BLaER1 treated with 17β-estradiol and CSF1 and Interleukin-3, amounts not matched to agents 10 nM and 100 nM (cell line): ENCODE measurements at regions not wholly inside any gene's neighbourhood (a gene's known extent, or its start where the extent isn't known, plus 50 kb on each side); places are given as distances from the start of the nearest gene placed in this dataset.

Experiments used
- H3K27ac ChIP-seq, 11 experiments: shearing (Covaris generic); formaldehyde crosslinking; 2 replicates each; pipeline ENCODE4 v1.8.1; 2022
- H3K27me3 ChIP-seq, 11 experiments: shearing (Covaris generic); formaldehyde crosslinking; 2 replicates each; pipeline ENCODE4 v1.8.1; 2022
- H3K36me3 ChIP-seq, 11 experiments: shearing (Covaris generic); formaldehyde crosslinking; 2 replicates each; pipeline ENCODE4 v1.8.1; 2022
- H3K4me1 ChIP-seq, 10 experiments: shearing (Covaris generic); formaldehyde crosslinking; 2 replicates each; pipeline ENCODE4 v1.8.1; 2022
- H3K4me2 ChIP-seq, 11 experiments: shearing (Covaris generic); formaldehyde crosslinking; 2 replicates each; pipeline ENCODE4 v1.8.1; 2022
- H3K4me3 ChIP-seq, 10 experiments: shearing (Covaris generic); formaldehyde crosslinking; 2 replicates each; pipeline ENCODE4 v1.8.1; 2022
- H3K9ac ChIP-seq, 11 experiments: shearing (Covaris generic); formaldehyde crosslinking; 2 replicates each; pipeline ENCODE4 v1.8.1; 2022
- H3K9me3 ChIP-seq, 11 experiments: shearing (Covaris generic); formaldehyde crosslinking; replicated peaks in 1 of 11; 2 replicates each; pipeline ENCODE4 v1.8.1; 2022
- H4K20me1 ChIP-seq, 11 experiments: shearing (Covaris generic); formaldehyde crosslinking; 2 replicates each; pipeline ENCODE4 v1.8.1; 2022
- Cebpa-rat ChIP-seq, 11 experiments: shearing (Covaris generic); IDR thresholded peaks; 2 replicates each; pipeline ENCODE4 v1.8.1; 2022

DNA sequence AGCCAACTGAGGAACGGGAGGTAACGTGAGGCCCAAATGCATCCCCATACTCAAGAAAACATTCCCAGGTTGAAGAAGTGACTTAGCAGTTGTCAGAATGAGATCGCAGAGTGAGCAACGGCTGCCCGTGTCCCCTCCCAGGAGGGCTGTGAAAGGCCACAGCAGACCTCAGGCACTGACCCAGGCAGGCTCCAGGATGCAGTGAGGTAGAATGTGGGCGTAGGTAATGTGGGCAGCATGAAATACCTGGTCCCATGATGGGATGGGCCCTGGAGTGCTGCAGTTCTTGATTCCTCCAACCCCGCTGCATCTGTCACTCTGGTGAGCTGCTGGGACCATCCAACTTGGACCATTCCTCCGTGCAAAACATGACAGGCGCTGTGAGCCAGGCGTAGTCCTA is 74.8 kb downstream of the NSMCE3 start:
- no peak overlapping the region for H3K27ac ChIP-seq
- H3K9ac ChIP-seq: no peak overlapping the region
- H3K27me3 ChIP-seq: no peaks in the 10 kb centered on the region
- H3K4me1 ChIP-seq: no peaks in the 10 kb centered on the region
- H4K20me1 ChIP-seq: no peaks in the 10 kb centered on the region
- TF ChIP-seq Cebpa-rat (IDR thresholded peaks at IDR 0.05): no peak
- H3K4me3 ChIP-seq: no peak overlapping the region
- no peaks in the 10 kb centered on the region for H3K9me3 ChIP-seq
- no peaks in the 10 kb centered on the region for H3K36me3 ChIP-seq
- H3K4me2 ChIP-seq: no peak overlapping the region

DNA sequence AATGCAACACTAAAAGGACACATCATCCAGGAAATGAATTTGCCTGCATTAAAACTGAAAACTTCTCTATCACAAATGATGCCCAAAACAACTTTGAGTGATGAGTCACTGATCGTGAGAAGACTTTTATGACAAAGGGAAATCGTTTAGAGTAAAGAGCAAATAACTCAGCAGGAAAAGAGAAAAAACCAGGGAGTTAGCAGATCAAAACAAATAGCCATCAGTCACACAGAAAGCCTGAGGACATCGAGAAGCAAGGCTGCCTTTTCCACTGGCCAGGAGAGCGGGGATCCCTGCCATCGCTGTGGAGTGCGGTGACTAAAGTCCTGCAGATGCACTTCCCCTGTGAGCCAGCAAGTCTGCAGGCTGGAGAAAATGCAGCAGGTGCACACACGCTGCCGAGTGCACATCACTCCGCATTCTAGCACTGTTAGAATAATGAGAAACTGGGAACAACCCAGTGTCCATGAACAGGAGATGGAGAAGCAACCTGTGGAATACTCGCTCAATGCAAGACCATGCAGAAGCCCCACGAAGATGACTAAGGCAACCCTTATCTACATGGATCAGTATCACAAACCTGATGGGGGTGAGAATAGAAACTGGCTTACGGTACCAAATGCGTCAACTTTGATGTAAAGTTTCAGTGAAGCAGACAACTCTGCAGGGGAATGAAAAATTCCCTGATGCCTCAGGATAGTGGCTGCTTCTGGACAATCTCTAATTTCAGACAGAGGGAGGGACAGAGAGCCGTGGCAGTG is 86.4 kb downstream of the NSMCE3 start:
- Histone ChIP-seq H4K20me1 (no peaks in the 10 kb centered on the region), H3K27ac (no peak overlapping the region), H3K9me3 (no peaks in the 10 kb centered on the region), H3K4me2 (peak overlapping the region in 8 of 11 experiments; percentile 1 to 34 (median 7); a peak in 11 of 22 replicates), H3K4me3 (no peak overlapping the region), H3K9ac (no peak overlapping the region), H3K27me3 (no peaks in the 10 kb centered on the region), H3K36me3 (no peaks in the 10 kb centered on the region), H3K4me1 (peaks cover 0 to 14% (median 8%) of the 10 kb centered on the region in 10 experiments; a peak in 11 of 20 replicates)
- no peak for TF ChIP-seq Cebpa-rat (IDR thresholded peaks at IDR 0.05)

DNA sequence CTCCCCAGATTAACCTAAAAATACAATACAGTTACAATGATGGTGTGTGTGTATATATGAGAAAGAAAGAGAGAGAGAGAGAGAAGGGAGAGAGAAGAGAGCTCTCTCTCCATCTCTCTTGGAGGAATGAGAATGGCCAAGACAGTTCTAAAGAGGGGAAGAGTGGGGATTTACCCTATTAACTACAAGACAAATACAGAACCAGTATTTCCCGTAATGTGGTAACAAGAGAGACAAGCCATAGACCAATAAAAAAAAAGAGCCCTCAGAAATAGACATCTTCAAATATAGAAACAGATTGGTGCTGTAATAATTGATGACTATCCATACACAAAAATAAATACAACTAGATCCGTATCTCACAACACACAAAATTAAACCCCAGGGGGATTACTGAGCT is 87.0 kb downstream of the NSMCE3 start:
- Histone ChIP-seq H3K4me1 (peaks cover 0 to 14% (median 8%) of the 10 kb centered on the region in 10 experiments; a peak in 11 of 20 replicates), H4K20me1 (no peaks in the 10 kb centered on the region)

DNA sequence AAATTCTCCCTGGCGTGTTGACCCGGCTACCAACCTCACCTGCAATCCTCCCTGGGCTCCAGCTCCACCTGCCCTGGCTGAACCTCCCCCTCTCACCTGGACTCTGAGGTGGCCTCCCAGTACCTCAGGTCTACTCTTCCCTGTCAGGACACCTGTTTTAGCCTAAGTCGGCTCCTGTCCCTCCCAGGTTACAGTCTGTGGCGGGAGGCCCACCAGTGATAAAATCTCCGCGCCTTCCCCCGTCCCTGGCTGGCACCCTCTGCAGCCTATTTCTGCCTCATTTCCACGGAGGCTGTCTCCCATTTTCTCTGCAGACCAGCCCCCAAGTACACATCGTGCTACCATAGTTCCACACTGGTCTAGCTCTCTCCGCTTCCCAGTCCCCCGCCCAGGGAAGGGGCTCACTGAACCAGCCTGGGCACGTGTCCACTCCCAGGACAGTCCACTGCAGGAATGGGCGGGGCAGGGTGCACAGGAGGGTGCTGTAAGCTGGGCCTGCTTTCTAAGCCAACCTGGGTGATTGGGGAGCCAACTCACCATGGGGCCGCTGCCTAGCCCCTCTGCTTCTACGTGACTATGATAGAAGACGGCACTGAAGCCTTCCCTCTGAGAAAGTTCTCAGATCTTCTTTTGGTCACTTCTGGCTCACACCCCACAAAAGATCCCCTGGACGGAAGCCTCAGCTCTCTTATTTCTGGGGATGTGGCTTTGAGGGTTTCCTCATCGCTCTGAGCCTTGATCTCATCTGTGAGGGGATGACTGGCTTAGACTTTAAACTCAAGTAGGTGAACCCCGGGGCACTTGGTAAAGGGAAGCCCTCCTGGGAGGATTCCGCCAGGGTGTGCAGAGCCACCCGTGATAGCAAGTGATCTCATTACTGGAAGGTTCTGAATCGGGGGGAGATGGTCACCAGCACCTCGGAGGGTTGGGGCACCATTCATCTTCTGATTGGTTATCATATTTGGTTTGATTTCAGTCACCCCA is 96.6 kb downstream of the NSMCE3 start:
- TF ChIP-seq Cebpa-rat (IDR thresholded peaks at IDR 0.05): no peak

More for the DNA sequence above, 87.0 kb downstream of the NSMCE3 start:
- Histone ChIP-seq H3K4me2 (peak overlapping the region in 6 of 11 experiments; percentile 1 to 34 (median 7); a peak in 7 of 22 replicates), H3K4me3 (no peak overlapping the region), H3K36me3 (no peaks in the 10 kb centered on the region), H3K27me3 (no peaks in the 10 kb centered on the region), H3K9ac (no peak overlapping the region), H3K27ac (no peak overlapping the region), H3K9me3 (no peaks in the 10 kb centered on the region)
- no peak for TF ChIP-seq Cebpa-rat (IDR thresholded peaks at IDR 0.05)

DNA sequence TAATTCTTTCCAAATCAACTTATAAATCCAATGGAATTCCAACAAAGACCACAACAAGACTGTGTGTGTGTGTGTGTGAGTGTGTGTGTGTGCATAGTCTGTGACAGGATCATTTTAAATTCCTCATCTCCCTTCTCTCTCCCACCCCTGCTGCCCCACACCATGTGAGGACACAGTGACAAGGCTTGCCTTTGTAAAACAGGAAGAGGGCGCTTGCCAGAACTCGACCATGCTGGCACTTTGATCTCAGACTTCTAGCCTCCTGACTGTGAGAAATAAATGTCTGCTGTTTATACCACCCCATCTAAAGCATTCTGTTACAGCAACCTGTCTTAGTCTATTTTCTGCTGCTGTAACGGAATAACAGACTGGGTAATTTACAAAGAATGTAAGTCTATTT is 99.1 kb downstream of the NSMCE3 start:
- no peak overlapping the region for H3K9ac ChIP-seq
- TF ChIP-seq Cebpa-rat (IDR thresholded peaks at IDR 0.05): no peak
- 0 out of 20 replicates have a peak, but pooled peaks cover 0 to 6% (median 0%) of the 10 kb centered on the region in 10 experiments for H3K4me1 ChIP-seq
- H3K27me3 ChIP-seq: no peaks in the 10 kb centered on the region
- no peak overlapping the region for H3K4me3 ChIP-seq
- no peaks in the 10 kb centered on the region for H4K20me1 ChIP-seq
- no peaks in the 10 kb centered on the region for H3K36me3 ChIP-seq
- H3K27ac ChIP-seq: no peak overlapping the region
- no peak overlapping the region for H3K4me2 ChIP-seq
- no peaks in the 10 kb centered on the region for H3K9me3 ChIP-seq

More for the DNA sequence above, 96.6 kb downstream of the NSMCE3 start:
- no peak overlapping the region for H3K27ac ChIP-seq
- H3K9me3 ChIP-seq: no peaks in the 10 kb centered on the region
- no peaks in the 10 kb centered on the region for H3K27me3 ChIP-seq
- no peaks in the 10 kb centered on the region for H3K36me3 ChIP-seq
- H3K4me1 ChIP-seq: peaks cover 0 to 6% (median 0%) of the 10 kb centered on the region in 10 experiments; a peak in 2 of 20 replicates
- no peaks in the 10 kb centered on the region for H4K20me1 ChIP-seq
- 0 out of 22 replicates have a peak overlapping the region, but pooled peaks of 3 of the 11 experiments have one; percentile 4 to 31 (median 18) for H3K4me2 ChIP-seq
- no peak overlapping the region for H3K4me3 ChIP-seq
- no peak overlapping the region for H3K9ac ChIP-seq
